H1 (cell line): ENCODE measurements at regions not wholly inside any gene's neighbourhood (a gene's known extent, or its start where the extent isn't known, plus 50 kb on each side); places are given as distances from the start of the nearest gene placed in this dataset.

Experiments
- CTCF ChIA-PET: fragments of 300-600 bp; sonication (Branson Sonifier 250); formaldehyde crosslinking; loops from one replicate; lab custom pipeline; 2021; ENCODE audit not compliant: partially characterized antibody; lab: Charles Lee
- POLR2A ChIA-PET: fragments of 300-600 bp; sonication (Branson Sonifier 250); formaldehyde crosslinking; loops from one replicate; lab custom pipeline; 2021; ENCODE audit warnings: inconsistent platforms; ENCODE audit not compliant: partially characterized antibody; lab: Charles Lee
- DNase-seq, 2 experiments: peaks; one replicate each; pipeline versions ENCODE4 v3.0.0 to v3.0.0-alpha.2; 2010 to 2022; ENCODE audit warnings: low spot score in 2 of 2, low read depth in 1 of 2, mixed read lengths in 1 of 2
- FAIRE-seq: peaks from 2 replicates; lab custom pipeline; 2011; peaks lifted over from hg19 to GRCh38; lab: Jason Lieb, UNC
- H2AFZ ChIP-seq: 2 replicates; pipeline ENCODE4 v1.8.1; 2012; ENCODE audit warnings: low read length, inconsistent platforms
- H2AK5ac ChIP-seq: 2 replicates; pipeline ENCODE4 v1.6.1; 2013; ENCODE audit warnings: low read depth, low read length
- H2BK120ac ChIP-seq: replicated peaks from 2 replicates; pipeline ENCODE3; 2013; ENCODE audit warnings: low read depth, low read length, inconsistent platforms
- H2BK12ac ChIP-seq: 2 replicates; pipeline ENCODE4 v1.6.1; 2013; ENCODE audit warnings: low read depth, low read length
- H2BK15ac ChIP-seq: 2 replicates; pipeline ENCODE4 v1.6.1; 2013; ENCODE audit warnings: low read length
- H2BK20ac ChIP-seq: 2 replicates; pipeline ENCODE4 v1.6.1; 2013; ENCODE audit warnings: low read length
- H2BK5ac ChIP-seq: 2 replicates; pipeline ENCODE4 v1.6.1; 2013; ENCODE audit warnings: low read depth, low read length
- H3K14ac ChIP-seq: 2 replicates; pipeline ENCODE4 v1.6.1; 2013; ENCODE audit warnings: inconsistent platforms; ENCODE audit not compliant: insufficient read length
- H3K18ac ChIP-seq: 2 replicates; pipeline ENCODE4 v1.6.1; 2013; ENCODE audit warnings: low read length; ENCODE audit errors: extremely low read depth
- H3K23ac ChIP-seq: 2 replicates; pipeline ENCODE4 v1.6.1; 2013; ENCODE audit warnings: inconsistent platforms; ENCODE audit not compliant: insufficient read length
- H3K23me2 ChIP-seq: 2 replicates; pipeline ENCODE4 v1.6.1; 2013; ENCODE audit warnings: low read depth, low read length
- H3K27ac ChIP-seq: 2 replicates; pipeline ENCODE4 v1.6.1; 2011; ENCODE audit warnings: low read depth, low read length, inconsistent platforms
- H3K27me3 ChIP-seq, 4 experiments: replicated peaks in 1 of 4; 1 replicate in 1 of 4; 2 replicates in 3 of 4; pipeline versions ENCODE4 v1.6.1 to v1.8.1; 2011 to 2013; ENCODE audit warnings: low read length in 3 of 4, mild to moderate bottlenecking in 3 of 4, inconsistent platforms in 2 of 4, mixed read lengths in 2 of 4, moderate library complexity in 1 of 4; ENCODE audit not compliant: control insufficient read depth in 3 of 4, insufficient read depth in 3 of 4; ENCODE audit errors: extremely low read depth in 1 of 4
- H3K36me3 ChIP-seq, 4 experiments: 2 replicates each; pipeline versions ENCODE4 v1.6.1 to v1.8.1; 2011 to 2013; ENCODE audit warnings: mild to moderate bottlenecking in 4 of 4, low read length in 3 of 4, moderate library complexity in 2 of 4, control low read depth in 1 of 4, inconsistent platforms in 1 of 4; ENCODE audit not compliant: insufficient read depth in 4 of 4, control insufficient read depth in 2 of 4
- H3K4ac ChIP-seq: replicated peaks from 2 replicates; pipeline ENCODE3; 2013; ENCODE audit warnings: low read length, low read depth, mixed read lengths, inconsistent platforms; ENCODE audit not compliant: insufficient read length
- H3K4me1 ChIP-seq, 4 experiments: replicated peaks in 1 of 4; 1 replicate in 1 of 4; 2 replicates in 3 of 4; pipeline versions ENCODE4 v1.6.1 to v1.8.1; 2011 to 2013; ENCODE audit warnings: low read length in 3 of 4, inconsistent platforms in 2 of 4, mixed read lengths in 1 of 4; ENCODE audit not compliant: insufficient read depth in 4 of 4, control insufficient read depth in 3 of 4
- H3K4me2 ChIP-seq, 2 experiments: 2 replicates each; pipeline versions ENCODE4 v1.6.1 to v1.8.1; 2011 to 2013; ENCODE audit warnings: low read depth in 2 of 2, low read length in 2 of 2, control low read depth in 1 of 2, inconsistent platforms in 1 of 2, mild to moderate bottlenecking in 1 of 2; ENCODE audit not compliant: insufficient read depth in 1 of 2
- H3K4me3 ChIP-seq, 4 experiments: fragments of 200-600, 300-600 bp in 1 of 4; sonication (generic), shearing (Covaris generic), sonication (Bioruptor Twin) in 1 of 4; 2 replicates each; pipeline versions ENCODE4 v1.5.1 to v1.8.1; 2011 to 2016; ENCODE audit warnings: low read length in 4 of 4, low read depth in 3 of 4, control low read depth in 2 of 4, inconsistent platforms in 2 of 4, mild to moderate bottlenecking in 2 of 4, mixed read lengths in 1 of 4, moderate library complexity in 1 of 4; ENCODE audit not compliant: insufficient read depth in 2 of 4; ENCODE audit errors: extremely low read depth in 1 of 4
- H3K56ac ChIP-seq: replicated peaks from 2 replicates; pipeline ENCODE3; 2013; ENCODE audit warnings: low read depth, mild to moderate bottlenecking, mixed read lengths, low read length, inconsistent platforms; ENCODE audit not compliant: insufficient read length
- H3K79me1 ChIP-seq: 2 replicates; pipeline ENCODE4 v1.6.1; 2013; ENCODE audit warnings: low read depth, low read length, control low read depth
- H3K79me2 ChIP-seq, 2 experiments: 2 replicates each; pipeline versions ENCODE4 v1.6.1 to v1.8.1; 2012 to 2013; ENCODE audit warnings: low read length in 2 of 2, mild to moderate bottlenecking in 2 of 2, inconsistent platforms in 1 of 2; ENCODE audit not compliant: insufficient read depth in 2 of 2, control insufficient read depth in 1 of 2
- H3K9ac ChIP-seq, 4 experiments: replicated peaks in 1 of 4; 1 replicate in 1 of 4; 2 replicates in 3 of 4; pipeline versions ENCODE4 v1.6.1 to v1.8.1; 2011 to 2013; ENCODE audit warnings: low read depth in 3 of 4, low read length in 3 of 4, control low read depth in 2 of 4, mild to moderate bottlenecking in 2 of 4, moderate library complexity in 2 of 4, inconsistent platforms in 1 of 4; ENCODE audit errors: extremely low read depth in 1 of 4
- H3K9me3 ChIP-seq, 2 experiments: 2 replicates each; pipeline versions ENCODE4 v1.6.1 to v1.8.1; 2012 to 2013; ENCODE audit warnings: mild to moderate bottlenecking in 2 of 2, moderate library complexity in 2 of 2, control low read depth in 1 of 2, inconsistent platforms in 1 of 2, low read depth in 1 of 2, low read length in 1 of 2, mixed read lengths in 1 of 2; ENCODE audit not compliant: insufficient read depth in 2 of 2
- H4K20me1 ChIP-seq, 2 experiments: replicated peaks in 1 of 2; 2 replicates each; pipeline versions ENCODE3 to v1.8.1; 2011 to 2013; ENCODE audit warnings: inconsistent platforms in 2 of 2, low read length in 2 of 2, mild to moderate bottlenecking in 1 of 2; ENCODE audit not compliant: insufficient read depth in 2 of 2, control insufficient read depth in 1 of 2
- H4K5ac ChIP-seq: 2 replicates; pipeline ENCODE4 v1.6.1; 2013; ENCODE audit warnings: low read length, low read depth, mixed read lengths, inconsistent platforms; ENCODE audit not compliant: insufficient read length
- H4K8ac ChIP-seq: 2 replicates; pipeline ENCODE4 v1.8.0; 2013; ENCODE audit warnings: mild to moderate bottlenecking, moderate library complexity, low read length, inconsistent platforms; ENCODE audit not compliant: insufficient read depth; ENCODE audit errors: extremely low read depth
- H4K91ac ChIP-seq: replicated peaks from 2 replicates; pipeline ENCODE3; 2013; ENCODE audit warnings: low read length, mixed read lengths, inconsistent platforms; ENCODE audit not compliant: insufficient read length
- ASH2L ChIP-seq: fragments of 200-600, 300-600 bp; sonication (generic); IDR thresholded peaks from one replicate; pipeline ENCODE4 v1.7.1; 2017; ENCODE audit warnings: low read length
- CBX8 ChIP-seq: fragments of 300-800, 300-1000 bp; sonication (generic); IDR thresholded peaks from 2 replicates; pipeline ENCODE4 v1.7.1; 2016; ENCODE audit warnings: low read depth, low read length, borderline replicate concordance
- CEBPB ChIP-seq: IDR thresholded peaks from 2 replicates; pipeline ENCODE4 v1.6.1; 2012; ENCODE audit warnings: low read depth, low read length
- CHD1 ChIP-seq: IDR thresholded peaks from 2 replicates; pipeline ENCODE4 v1.6.1; 2012; ENCODE audit warnings: low read depth, low read length, improper control_type of control experiment
- HDAC6 ChIP-seq: IDR thresholded peaks from one replicate; pipeline ENCODE4 v1.7.1; 2012; ENCODE audit warnings: low read depth, mild to moderate bottlenecking, inconsistent platforms, low read length, moderate library complexity
- KDM1A ChIP-seq: fragments of 200-600, 300-600 bp; sonication (generic); IDR thresholded peaks from 2 replicates; pipeline ENCODE4 v1.7.1; 2016; ENCODE audit warnings: mild to moderate bottlenecking, low read length, borderline replicate concordance
- KDM5A ChIP-seq: fragments of 200-600 bp; IDR thresholded peaks from 2 replicates; pipeline ENCODE4 v1.7.1; 2012; ENCODE audit warnings: mild to moderate bottlenecking, low read length, inconsistent platforms, mixed read lengths
- MAX ChIP-seq: IDR thresholded peaks from 2 replicates; pipeline ENCODE4 v1.6.1; 2012; ENCODE audit warnings: inconsistent platforms
- SP2 ChIP-seq: IDR thresholded peaks from 2 replicates; pipeline ENCODE4 v1.6.1; 2012; ENCODE audit warnings: mild to moderate bottlenecking, low read length, inconsistent platforms
- SP4 ChIP-seq: IDR thresholded peaks from 2 replicates; pipeline ENCODE4 v1.6.1; 2012; ENCODE audit warnings: low read length, inconsistent platforms
- SUZ12 ChIP-seq: fragments of 200-600 bp; sonication (generic); IDR thresholded peaks from 2 replicates; pipeline ENCODE4 v1.6.1; 2012; ENCODE audit warnings: mild to moderate bottlenecking, inconsistent platforms, low read length, moderate library complexity, mixed read lengths
- TAF1 ChIP-seq: IDR thresholded peaks from 2 replicates; pipeline ENCODE4 v1.6.1; 2011; ENCODE audit warnings: mild to moderate bottlenecking, low read depth, low read length
- TAF7 ChIP-seq: optimal IDR thresholded peaks from 2 replicates; pipeline ENCODE3; 2011; ENCODE audit warnings: low read depth, mild to moderate bottlenecking, inconsistent platforms, low read length, moderate library complexity, borderline replicate concordance
- TBP ChIP-seq: IDR thresholded peaks from 2 replicates; pipeline ENCODE4 v1.6.1; 2011; ENCODE audit warnings: low read depth, low read length, improper control_type of control experiment
- YY1 ChIP-seq: IDR thresholded peaks from 2 replicates; pipeline ENCODE4 v1.6.1; 2011; ENCODE audit warnings: low read depth, mild to moderate bottlenecking, low read length
- WGBS, 2 experiments: shearing (Covaris generic) in 1 of 2; methylation state at CpG; one replicate each; pipeline versions ENCODE4 v1.1.6 to v1.1.7; 2013 to 2015; ENCODE audit warnings: low lambda C conversion rate in 2 of 2, mixed read lengths in 2 of 2, inconsistent platforms in 1 of 2, low coverage in 1 of 2, missing lambda C conversion rate in 1 of 2; ENCODE audit not compliant: insufficient replicate concordance in 2 of 2, insufficient coverage in 1 of 2, insufficient read length in 1 of 2; ENCODE audit errors: extremely low coverage in 1 of 2, missing lambda C conversion rate in 1 of 2; 5-methylcytosine and 5-hydroxymethylcytosine counted together

- Histone ChIP-seq H3K4me1 (no peaks in the 10 kb centered on the region), H3K23me2 (no peaks in the 10 kb centered on the region), H3K79me1 (no peaks in the 10 kb centered on the region), H3K27ac (no peak overlapping the region), H3K4me3 (no peak overlapping the region), H3K18ac (no peak overlapping the region), H4K5ac (no peak overlapping the region), H3K79me2 (no peaks in the 10 kb centered on the region), H3K4me2 (no peak overlapping the region), H2AK5ac (no peak overlapping the region), H4K20me1 (no peaks in the 10 kb centered on the region), H3K14ac (no peak overlapping the region), H2BK15ac (no peak overlapping the region), H2BK20ac (no peak overlapping the region), H3K23ac (no peak overlapping the region), H3K9ac (no peak overlapping the region), H4K8ac (no peak overlapping the region), H3K4ac (no peak overlapping the region), H4K91ac (no peak overlapping the region), H2BK120ac (no peak overlapping the region), H3K36me3 (no peaks in the 10 kb centered on the region), H2BK5ac (no peak overlapping the region), H2AFZ (0 out of 2 replicates have a peak overlapping the region, but pooled peaks have one; percentile 54), H3K56ac (no peak overlapping the region), H3K27me3 (no peaks in the 10 kb centered on the region), H3K9me3 (no peaks in the 10 kb centered on the region), H2BK12ac (no peak overlapping the region)
- FAIRE-seq: no peak
- TF ChIP-seq TBP (no peak), TAF1 (no peak), HDAC6 (no peak), MAX (no peak), KDM5A (no peak), YY1 (no peak), SUZ12 (no peak), SP4 (no peak), SP2 (no peak), CHD1 (no peak), CBX8 (no peak), TAF7 (no peak), ASH2L (no peak), CEBPB (no peak), KDM1A (no peak)
- 98% methylated on average over 4 of the region's 4 CpGs; no CpG with 5 or more reads in 1 of the 2 experiments for WGBS, 2 experiments
- ChIA-PET POLR2A (no interaction called here), CTCF (no interaction called here)
- DNase-seq: no peak
Observed at GRCh38 chr1:91582431-91582921, 81.8 kb downstream of the CDC7 start.
